ENCODE measurements at regions not wholly inside any gene's neighbourhood (a gene's known extent, or its start where the extent isn't known, plus 50 kb on each side); places are given as distances from the start of the nearest gene placed in this dataset.

DNA sequence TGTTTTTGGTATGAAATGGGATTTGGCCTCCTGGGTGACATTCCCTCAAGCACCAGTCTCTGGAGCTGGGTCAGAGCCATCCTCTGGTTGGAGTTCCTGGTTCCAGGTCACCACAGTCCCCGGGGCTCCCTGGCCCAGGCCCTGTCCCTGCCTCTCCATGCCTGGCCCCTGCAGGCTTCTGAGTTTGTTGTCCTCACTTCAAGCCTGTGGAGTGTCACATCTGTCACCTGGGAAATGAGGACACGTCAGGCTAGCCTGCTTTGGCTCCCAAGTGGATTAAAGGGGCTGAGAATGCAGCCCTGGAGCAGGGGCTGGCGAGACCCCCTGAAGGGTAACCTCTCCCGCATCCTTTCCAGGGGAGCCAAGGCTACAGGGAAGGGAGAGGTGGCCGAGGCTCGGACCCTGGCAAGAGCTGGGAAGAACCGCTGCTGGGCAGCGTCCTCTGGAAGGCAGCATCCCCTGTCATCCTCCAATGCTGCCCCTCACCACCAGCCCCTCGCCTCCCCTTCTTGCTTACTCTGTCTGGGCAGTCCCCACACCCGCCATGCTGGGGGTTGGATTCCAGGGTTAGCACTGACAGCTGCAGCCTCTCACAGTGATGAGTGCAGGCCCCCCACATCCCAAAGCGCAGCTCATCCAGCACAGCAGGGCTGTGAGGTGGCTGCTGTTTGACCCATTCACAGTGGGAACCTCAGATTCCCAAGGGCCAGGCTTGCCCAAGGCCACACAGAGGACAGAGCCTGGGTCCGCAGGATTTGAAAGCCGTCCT lies 75.5 kb upstream of the IQSEC1 start:
- TF ChIP-seq EP300 (IDR thresholded peaks at IDR 0.05) = no peak
- no peak for TF ChIP-seq POLR2A (IDR thresholded peaks at IDR 0.05; ENCODE audit: low read depth)
